H1 (cell line): ENCODE measurements at regions not wholly inside any gene's neighbourhood (a gene's known extent, or its start where the extent isn't known, plus 50 kb on each side); places are given as distances from the start of the nearest gene placed in this dataset.

Experiments
- CTCF ChIA-PET: fragments of 300-600 bp; sonication (Branson Sonifier 250); formaldehyde crosslinking; loops from one replicate; lab custom pipeline; 2021; ENCODE audit not compliant: partially characterized antibody; lab: Charles Lee
- POLR2A ChIA-PET: fragments of 300-600 bp; sonication (Branson Sonifier 250); formaldehyde crosslinking; loops from one replicate; lab custom pipeline; 2021; ENCODE audit warnings: inconsistent platforms; ENCODE audit not compliant: partially characterized antibody; lab: Charles Lee
- DNase-seq, 2 experiments: peaks; one replicate each; pipeline versions ENCODE4 v3.0.0 to v3.0.0-alpha.2; 2010 to 2022; ENCODE audit warnings: low spot score in 2 of 2, low read depth in 1 of 2, mixed read lengths in 1 of 2
- FAIRE-seq: peaks from 2 replicates; lab custom pipeline; 2011; peaks lifted over from hg19 to GRCh38; lab: Jason Lieb, UNC
- H2AFZ ChIP-seq: 2 replicates; pipeline ENCODE4 v1.8.1; 2012; ENCODE audit warnings: low read length, inconsistent platforms
- H2AK5ac ChIP-seq: 2 replicates; pipeline ENCODE4 v1.6.1; 2013; ENCODE audit warnings: low read depth, low read length
- H2BK120ac ChIP-seq: replicated peaks from 2 replicates; pipeline ENCODE3; 2013; ENCODE audit warnings: low read depth, low read length, inconsistent platforms
- H2BK12ac ChIP-seq: 2 replicates; pipeline ENCODE4 v1.6.1; 2013; ENCODE audit warnings: low read depth, low read length
- H2BK15ac ChIP-seq: 2 replicates; pipeline ENCODE4 v1.6.1; 2013; ENCODE audit warnings: low read length
- H2BK20ac ChIP-seq: 2 replicates; pipeline ENCODE4 v1.6.1; 2013; ENCODE audit warnings: low read length
- H2BK5ac ChIP-seq: 2 replicates; pipeline ENCODE4 v1.6.1; 2013; ENCODE audit warnings: low read depth, low read length
- H3K14ac ChIP-seq: 2 replicates; pipeline ENCODE4 v1.6.1; 2013; ENCODE audit warnings: inconsistent platforms; ENCODE audit not compliant: insufficient read length
- H3K18ac ChIP-seq: 2 replicates; pipeline ENCODE4 v1.6.1; 2013; ENCODE audit warnings: low read length; ENCODE audit errors: extremely low read depth
- H3K23ac ChIP-seq: 2 replicates; pipeline ENCODE4 v1.6.1; 2013; ENCODE audit warnings: inconsistent platforms; ENCODE audit not compliant: insufficient read length
- H3K23me2 ChIP-seq: 2 replicates; pipeline ENCODE4 v1.6.1; 2013; ENCODE audit warnings: low read depth, low read length
- H3K27ac ChIP-seq: 2 replicates; pipeline ENCODE4 v1.6.1; 2011; ENCODE audit warnings: low read depth, low read length, inconsistent platforms
- H3K27me3 ChIP-seq, 4 experiments: replicated peaks in 1 of 4; 1 replicate in 1 of 4; 2 replicates in 3 of 4; pipeline versions ENCODE4 v1.6.1 to v1.8.1; 2011 to 2013; ENCODE audit warnings: low read length in 3 of 4, mild to moderate bottlenecking in 3 of 4, inconsistent platforms in 2 of 4, mixed read lengths in 2 of 4, moderate library complexity in 1 of 4; ENCODE audit not compliant: control insufficient read depth in 3 of 4, insufficient read depth in 3 of 4; ENCODE audit errors: extremely low read depth in 1 of 4
- H3K36me3 ChIP-seq, 4 experiments: 2 replicates each; pipeline versions ENCODE4 v1.6.1 to v1.8.1; 2011 to 2013; ENCODE audit warnings: mild to moderate bottlenecking in 4 of 4, low read length in 3 of 4, moderate library complexity in 2 of 4, control low read depth in 1 of 4, inconsistent platforms in 1 of 4; ENCODE audit not compliant: insufficient read depth in 4 of 4, control insufficient read depth in 2 of 4
- H3K4ac ChIP-seq: replicated peaks from 2 replicates; pipeline ENCODE3; 2013; ENCODE audit warnings: low read length, low read depth, mixed read lengths, inconsistent platforms; ENCODE audit not compliant: insufficient read length
- H3K4me1 ChIP-seq, 4 experiments: replicated peaks in 1 of 4; 1 replicate in 1 of 4; 2 replicates in 3 of 4; pipeline versions ENCODE4 v1.6.1 to v1.8.1; 2011 to 2013; ENCODE audit warnings: low read length in 3 of 4, inconsistent platforms in 2 of 4, mixed read lengths in 1 of 4; ENCODE audit not compliant: insufficient read depth in 4 of 4, control insufficient read depth in 3 of 4
- H3K4me2 ChIP-seq, 2 experiments: 2 replicates each; pipeline versions ENCODE4 v1.6.1 to v1.8.1; 2011 to 2013; ENCODE audit warnings: low read depth in 2 of 2, low read length in 2 of 2, control low read depth in 1 of 2, inconsistent platforms in 1 of 2, mild to moderate bottlenecking in 1 of 2; ENCODE audit not compliant: insufficient read depth in 1 of 2
- H3K4me3 ChIP-seq, 4 experiments: fragments of 200-600, 300-600 bp in 1 of 4; sonication (generic), shearing (Covaris generic), sonication (Bioruptor Twin) in 1 of 4; 2 replicates each; pipeline versions ENCODE4 v1.5.1 to v1.8.1; 2011 to 2016; ENCODE audit warnings: low read length in 4 of 4, low read depth in 3 of 4, control low read depth in 2 of 4, inconsistent platforms in 2 of 4, mild to moderate bottlenecking in 2 of 4, mixed read lengths in 1 of 4, moderate library complexity in 1 of 4; ENCODE audit not compliant: insufficient read depth in 2 of 4; ENCODE audit errors: extremely low read depth in 1 of 4
- H3K56ac ChIP-seq: replicated peaks from 2 replicates; pipeline ENCODE3; 2013; ENCODE audit warnings: low read depth, mild to moderate bottlenecking, mixed read lengths, low read length, inconsistent platforms; ENCODE audit not compliant: insufficient read length
- H3K79me1 ChIP-seq: 2 replicates; pipeline ENCODE4 v1.6.1; 2013; ENCODE audit warnings: low read depth, low read length, control low read depth
- H3K79me2 ChIP-seq, 2 experiments: 2 replicates each; pipeline versions ENCODE4 v1.6.1 to v1.8.1; 2012 to 2013; ENCODE audit warnings: low read length in 2 of 2, mild to moderate bottlenecking in 2 of 2, inconsistent platforms in 1 of 2; ENCODE audit not compliant: insufficient read depth in 2 of 2, control insufficient read depth in 1 of 2
- H3K9ac ChIP-seq, 4 experiments: replicated peaks in 1 of 4; 1 replicate in 1 of 4; 2 replicates in 3 of 4; pipeline versions ENCODE4 v1.6.1 to v1.8.1; 2011 to 2013; ENCODE audit warnings: low read depth in 3 of 4, low read length in 3 of 4, control low read depth in 2 of 4, mild to moderate bottlenecking in 2 of 4, moderate library complexity in 2 of 4, inconsistent platforms in 1 of 4; ENCODE audit errors: extremely low read depth in 1 of 4
- H3K9me3 ChIP-seq, 2 experiments: 2 replicates each; pipeline versions ENCODE4 v1.6.1 to v1.8.1; 2012 to 2013; ENCODE audit warnings: mild to moderate bottlenecking in 2 of 2, moderate library complexity in 2 of 2, control low read depth in 1 of 2, inconsistent platforms in 1 of 2, low read depth in 1 of 2, low read length in 1 of 2, mixed read lengths in 1 of 2; ENCODE audit not compliant: insufficient read depth in 2 of 2
- H4K20me1 ChIP-seq, 2 experiments: replicated peaks in 1 of 2; 2 replicates each; pipeline versions ENCODE3 to v1.8.1; 2011 to 2013; ENCODE audit warnings: inconsistent platforms in 2 of 2, low read length in 2 of 2, mild to moderate bottlenecking in 1 of 2; ENCODE audit not compliant: insufficient read depth in 2 of 2, control insufficient read depth in 1 of 2
- H4K5ac ChIP-seq: 2 replicates; pipeline ENCODE4 v1.6.1; 2013; ENCODE audit warnings: low read length, low read depth, mixed read lengths, inconsistent platforms; ENCODE audit not compliant: insufficient read length
- H4K8ac ChIP-seq: 2 replicates; pipeline ENCODE4 v1.8.0; 2013; ENCODE audit warnings: mild to moderate bottlenecking, moderate library complexity, low read length, inconsistent platforms; ENCODE audit not compliant: insufficient read depth; ENCODE audit errors: extremely low read depth
- H4K91ac ChIP-seq: replicated peaks from 2 replicates; pipeline ENCODE3; 2013; ENCODE audit warnings: low read length, mixed read lengths, inconsistent platforms; ENCODE audit not compliant: insufficient read length
- ATF3 ChIP-seq: IDR thresholded peaks from 2 replicates; pipeline ENCODE4 v1.6.1; 2011; ENCODE audit warnings: low read depth, mild to moderate bottlenecking, low read length; ENCODE audit not compliant: insufficient read depth
- BACH1 ChIP-seq: IDR thresholded peaks from 2 replicates; pipeline ENCODE4 v1.6.1; 2012; ENCODE audit warnings: low read length, improper control_type of control experiment
- BCL11A ChIP-seq, 2 experiments: IDR thresholded peaks; one replicate each; pipeline ENCODE4 v1.6.1; 2011; ENCODE audit warnings: low read depth in 2 of 2, low read length in 2 of 2, mild to moderate bottlenecking in 2 of 2
- CHD1 ChIP-seq: IDR thresholded peaks from 2 replicates; pipeline ENCODE4 v1.6.1; 2012; ENCODE audit warnings: low read depth, low read length, improper control_type of control experiment
- GABPA ChIP-seq: IDR thresholded peaks from 2 replicates; pipeline ENCODE4 v1.6.1; 2011; ENCODE audit warnings: mild to moderate bottlenecking, low read length, moderate library complexity, borderline replicate concordance; ENCODE audit not compliant: insufficient read depth
- JUN ChIP-seq: IDR thresholded peaks from 2 replicates; pipeline ENCODE4 v1.6.1; 2011; ENCODE audit warnings: low read depth, mild to moderate bottlenecking, improper control_type of control experiment, low read length
- RAD21 ChIP-seq, 2 experiments: IDR thresholded peaks in 1 of 2; conservative IDR thresholded peaks in 1 of 2; 2 replicates each; pipeline ENCODE4 v1.6.1; 2011; ENCODE audit warnings: low read depth in 2 of 2, low read length in 2 of 2, improper control_type of control experiment in 1 of 2, inconsistent platforms in 1 of 2, mild to moderate bottlenecking in 1 of 2, moderate library complexity in 1 of 2
- RBBP5 ChIP-seq: IDR thresholded peaks from 2 replicates; pipeline ENCODE4 v1.7.1; 2012; ENCODE audit warnings: low read depth, mild to moderate bottlenecking, inconsistent platforms, low read length, moderate library complexity, borderline replicate concordance
- TAF1 ChIP-seq: IDR thresholded peaks from 2 replicates; pipeline ENCODE4 v1.6.1; 2011; ENCODE audit warnings: mild to moderate bottlenecking, low read depth, low read length
- TAF7 ChIP-seq: optimal IDR thresholded peaks from 2 replicates; pipeline ENCODE3; 2011; ENCODE audit warnings: low read depth, mild to moderate bottlenecking, inconsistent platforms, low read length, moderate library complexity, borderline replicate concordance
- WGBS, 2 experiments: shearing (Covaris generic) in 1 of 2; methylation state at CpG; one replicate each; pipeline versions ENCODE4 v1.1.6 to v1.1.7; 2013 to 2015; ENCODE audit warnings: low lambda C conversion rate in 2 of 2, mixed read lengths in 2 of 2, inconsistent platforms in 1 of 2, low coverage in 1 of 2, missing lambda C conversion rate in 1 of 2; ENCODE audit not compliant: insufficient replicate concordance in 2 of 2, insufficient coverage in 1 of 2, insufficient read length in 1 of 2; ENCODE audit errors: extremely low coverage in 1 of 2, missing lambda C conversion rate in 1 of 2; 5-methylcytosine and 5-hydroxymethylcytosine counted together

DNA sequence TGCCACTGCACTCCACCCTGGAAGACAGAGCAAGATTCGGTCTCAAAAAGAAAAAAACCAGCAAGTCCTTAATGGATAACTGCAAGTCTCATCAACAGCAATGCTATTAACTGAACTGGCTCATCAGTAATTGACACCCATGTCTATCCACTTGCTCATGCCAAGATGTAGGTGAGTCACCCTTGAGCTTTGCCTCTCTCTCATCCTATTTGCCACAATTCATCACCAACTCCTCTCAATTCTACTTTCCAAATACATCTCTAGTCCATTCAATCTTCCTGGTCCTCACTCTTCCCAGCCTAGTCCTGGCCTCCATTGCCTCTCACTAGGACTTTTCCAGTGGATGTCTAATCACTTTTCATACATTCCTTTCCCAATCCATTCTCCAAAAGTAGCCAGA is 103.7 kb upstream of the PRMT6 start:
- H4K91ac ChIP-seq, result no peak overlapping the region
- H3K18ac ChIP-seq, result no peak overlapping the region
- no peaks in the 10 kb centered on the region for H4K20me1 ChIP-seq
- no peak overlapping the region for H2BK12ac ChIP-seq
- H2BK15ac ChIP-seq, result no peak overlapping the region
- H2BK5ac ChIP-seq, result no peak overlapping the region
- no peak overlapping the region for H3K56ac ChIP-seq
- H3K23ac ChIP-seq, result no peak overlapping the region
- H3K23me2 ChIP-seq, result no peaks in the 10 kb centered on the region
- FAIRE-seq, result no peak
- no peak overlapping the region for H2BK20ac ChIP-seq
- ChIA-PET CTCF (no interaction called here), POLR2A (no interaction called here)
- no peaks in the 10 kb centered on the region for H3K27me3 ChIP-seq
- H3K79me2 ChIP-seq, result no peaks in the 10 kb centered on the region
- H3K14ac ChIP-seq, result no peak overlapping the region
- peaks cover 0 to 7% (median 3%) of the 10 kb centered on the region in 4 experiments; a peak in 2 of 7 replicates for H3K4me1 ChIP-seq
- H2AFZ ChIP-seq, result 0 out of 2 replicates have a peak overlapping the region, but pooled peaks have one; percentile 7
- H4K5ac ChIP-seq, result no peak overlapping the region
- H3K4ac ChIP-seq, result no peak overlapping the region
- 95% methylated on average over 1 of the region's 1 CpG; no CpG with 5 or more reads in 1 of the 2 experiments for WGBS, 2 experiments
- no peak overlapping the region for H3K4me3 ChIP-seq
- no peak overlapping the region for H3K9ac ChIP-seq
- DNase-seq, result no peak
- no peaks in the 10 kb centered on the region for H3K36me3 ChIP-seq
- no peak overlapping the region for H3K4me2 ChIP-seq
- TF ChIP-seq CHD1 (no peak), RAD21 (IDR thresholded peaks at IDR 0.05 in 1 of 2, conservative IDR thresholded peaks at IDR 0.05 in 1 of 2; ENCODE audit: low read depth in 2 of 2, low read length in 2 of 2) (no peak), ATF3 (no peak), BCL11A (IDR thresholded peaks at IDR 0.05; ENCODE audit: low read depth in 2 of 2, low read length in 2 of 2) (no peak), TAF7 (no peak), GABPA (no peak), TAF1 (no peak), JUN (no peak), RBBP5 (no peak), BACH1 (no peak)
- no peaks in the 10 kb centered on the region for H3K79me1 ChIP-seq
- no peak overlapping the region for H4K8ac ChIP-seq
- no peak overlapping the region for H3K27ac ChIP-seq
- H2AK5ac ChIP-seq, result no peak overlapping the region
- H2BK120ac ChIP-seq, result no peak overlapping the region
- no peaks in the 10 kb centered on the region for H3K9me3 ChIP-seq
